ENCODE measurements at regions not wholly inside any gene's neighbourhood (a gene's known extent, or its start where the extent isn't known, plus 50 kb on each side); places are given as distances from the start of the nearest gene placed in this dataset.
A peak's percentile ranks its signal among the peaks of the same experiment; 100 is the strongest.

DNA sequence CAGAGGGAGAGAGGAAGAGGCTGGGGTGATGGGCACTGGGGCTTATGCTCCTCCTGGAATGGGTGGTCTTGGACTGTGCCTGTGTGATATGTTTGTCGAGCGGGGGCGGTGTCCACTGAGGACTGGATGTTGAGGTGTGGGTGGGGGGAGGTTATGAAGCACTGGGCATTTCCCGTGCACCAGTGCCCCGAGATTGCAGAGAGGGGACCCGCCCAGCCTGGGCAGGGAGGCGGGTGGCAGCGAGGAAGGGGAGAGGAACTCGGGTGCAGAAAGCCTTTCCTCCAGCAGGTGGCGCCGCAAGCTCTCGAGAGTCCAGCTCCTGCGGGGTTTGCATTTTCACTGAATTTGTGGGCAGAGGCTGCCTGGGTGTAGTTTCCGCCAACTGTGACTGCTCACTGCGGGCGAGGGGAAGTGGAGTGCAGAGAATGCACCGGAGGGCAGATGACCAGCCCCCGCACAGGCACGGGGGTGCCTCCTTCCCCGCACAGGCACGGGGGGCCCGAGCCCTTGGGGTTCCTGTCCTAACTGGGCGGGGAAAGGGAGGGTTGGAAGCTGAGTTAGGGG lies 190.6 kb downstream of the SEC14L1 start (continued):
- peak; percentile 54; the same call in 1 of the 2 replicates for TF ChIP-seq FOSL2 (CRISPR knock-in tag; IDR thresholded peaks at IDR 0.05)
- TF ChIP-seq ZNF670 (CRISPR knock-in tag; IDR thresholded peaks at IDR 0.05; ENCODE audit: borderline replicate concordance): no peak
- TF ChIP-seq, protein P1, sequence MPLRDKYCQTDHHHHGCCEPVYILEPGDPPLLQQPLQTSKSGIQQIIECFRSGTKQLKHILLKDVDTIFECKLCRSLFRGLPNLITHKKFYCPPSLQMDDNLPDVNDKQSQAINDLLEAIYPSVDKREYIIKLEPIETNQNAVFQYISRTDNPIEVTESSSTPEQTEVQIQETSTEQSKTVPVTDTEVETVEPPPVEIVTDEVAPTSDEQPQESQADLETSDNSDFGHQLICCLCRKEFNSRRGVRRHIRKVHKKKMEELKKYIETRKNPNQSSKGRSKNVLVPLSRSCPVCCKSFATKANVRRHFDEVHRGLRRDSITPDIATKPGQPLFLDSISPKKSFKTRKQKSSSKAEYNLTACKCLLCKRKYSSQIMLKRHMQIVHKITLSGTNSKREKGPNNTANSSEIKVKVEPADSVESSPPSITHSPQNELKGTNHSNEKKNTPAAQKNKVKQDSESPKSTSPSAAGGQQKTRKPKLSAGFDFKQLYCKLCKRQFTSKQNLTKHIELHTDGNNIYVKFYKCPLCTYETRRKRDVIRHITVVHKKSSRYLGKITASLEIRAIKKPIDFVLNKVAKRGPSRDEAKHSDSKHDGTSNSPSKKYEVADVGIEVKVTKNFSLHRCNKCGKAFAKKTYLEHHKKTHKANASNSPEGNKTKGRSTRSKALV (CRISPR knock-in tag; IDR thresholded peaks at IDR 0.05): no peak
- TF ChIP-seq ZNF614 (CRISPR knock-in tag; IDR thresholded peaks at IDR 0.05; ENCODE audit: borderline replicate concordance): 0 out of 2 replicates have a peak, but pooled peaks have one; percentile 37
- TF ChIP-seq ZNF260 (CRISPR knock-in tag; IDR thresholded peaks at IDR 0.05; ENCODE audit: borderline replicate concordance, low read depth): 0 out of 2 replicates have a peak, but pooled peaks have one; percentile 34
- TF ChIP-seq SOX5 (CRISPR knock-in tag; IDR thresholded peaks at IDR 0.05; ENCODE audit: borderline replicate concordance): peak; percentile 45; the same call in 1 of the 2 replicates
- no peak for TF ChIP-seq ZZZ3 (CRISPR knock-in tag; IDR thresholded peaks at IDR 0.05; ENCODE audit: borderline replicate concordance)
- TF ChIP-seq, protein P2, sequence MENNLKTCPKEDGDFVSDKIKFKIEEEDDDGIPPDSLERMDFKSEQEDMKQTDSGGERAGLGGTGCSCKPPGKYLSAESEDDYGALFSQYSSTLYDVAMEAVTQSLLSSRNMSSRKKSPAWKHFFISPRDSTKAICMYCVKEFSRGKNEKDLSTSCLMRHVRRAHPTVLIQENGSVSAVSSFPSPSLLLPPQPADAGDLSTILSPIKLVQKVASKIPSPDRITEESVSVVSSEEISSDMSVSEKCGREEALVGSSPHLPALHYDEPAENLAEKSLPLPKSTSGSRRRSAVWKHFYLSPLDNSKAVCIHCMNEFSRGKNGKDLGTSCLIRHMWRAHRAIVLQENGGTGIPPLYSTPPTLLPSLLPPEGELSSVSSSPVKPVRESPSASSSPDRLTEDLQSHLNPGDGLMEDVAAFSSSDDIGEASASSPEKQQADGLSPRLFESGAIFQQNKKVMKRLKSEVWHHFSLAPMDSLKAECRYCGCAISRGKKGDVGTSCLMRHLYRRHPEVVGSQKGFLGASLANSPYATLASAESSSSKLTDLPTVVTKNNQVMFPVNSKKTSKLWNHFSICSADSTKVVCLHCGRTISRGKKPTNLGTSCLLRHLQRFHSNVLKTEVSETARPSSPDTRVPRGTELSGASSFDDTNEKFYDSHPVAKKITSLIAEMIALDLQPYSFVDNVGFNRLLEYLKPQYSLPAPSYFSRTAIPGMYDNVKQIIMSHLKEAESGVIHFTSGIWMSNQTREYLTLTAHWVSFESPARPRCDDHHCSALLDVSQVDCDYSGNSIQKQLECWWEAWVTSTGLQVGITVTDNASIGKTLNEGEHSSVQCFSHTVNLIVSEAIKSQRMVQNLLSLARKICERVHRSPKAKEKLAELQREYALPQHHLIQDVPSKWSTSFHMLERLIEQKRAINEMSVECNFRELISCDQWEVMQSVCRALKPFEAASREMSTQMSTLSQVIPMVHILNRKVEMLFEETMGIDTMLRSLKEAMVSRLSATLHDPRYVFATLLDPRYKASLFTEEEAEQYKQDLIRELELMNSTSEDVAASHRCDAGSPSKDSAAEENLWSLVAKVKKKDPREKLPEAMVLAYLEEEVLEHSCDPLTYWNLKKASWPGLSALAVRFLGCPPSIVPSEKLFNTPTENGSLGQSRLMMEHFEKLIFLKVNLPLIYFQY (CRISPR knock-in tag; IDR thresholded peaks at IDR 0.05; ENCODE audit: borderline replicate concordance): peak; percentile 51; the same call in 1 of the 2 replicates
- TF ChIP-seq GABPB1 (CRISPR knock-in tag; IDR thresholded peaks at IDR 0.05): peak; percentile 61
- TF ChIP-seq SIN3B (IDR thresholded peaks at IDR 0.05; ENCODE audit: low read length): no peak
- no peak for TF ChIP-seq ZBTB7A (CRISPR knock-in tag; IDR thresholded peaks at IDR 0.05)
- TF ChIP-seq ZSCAN22 (CRISPR knock-in tag; IDR thresholded peaks at IDR 0.05): no peak
- TF ChIP-seq RFX5 (IDR thresholded peaks at IDR 0.05; ENCODE audit: low read depth, low read length): 0 out of 2 replicates have a peak, but pooled peaks have one; percentile 15
- no peak for TF ChIP-seq U2AF2 (IDR thresholded peaks at IDR 0.05; ENCODE audit: low read depth, low read length)
- TF ChIP-seq, protein P3, sequence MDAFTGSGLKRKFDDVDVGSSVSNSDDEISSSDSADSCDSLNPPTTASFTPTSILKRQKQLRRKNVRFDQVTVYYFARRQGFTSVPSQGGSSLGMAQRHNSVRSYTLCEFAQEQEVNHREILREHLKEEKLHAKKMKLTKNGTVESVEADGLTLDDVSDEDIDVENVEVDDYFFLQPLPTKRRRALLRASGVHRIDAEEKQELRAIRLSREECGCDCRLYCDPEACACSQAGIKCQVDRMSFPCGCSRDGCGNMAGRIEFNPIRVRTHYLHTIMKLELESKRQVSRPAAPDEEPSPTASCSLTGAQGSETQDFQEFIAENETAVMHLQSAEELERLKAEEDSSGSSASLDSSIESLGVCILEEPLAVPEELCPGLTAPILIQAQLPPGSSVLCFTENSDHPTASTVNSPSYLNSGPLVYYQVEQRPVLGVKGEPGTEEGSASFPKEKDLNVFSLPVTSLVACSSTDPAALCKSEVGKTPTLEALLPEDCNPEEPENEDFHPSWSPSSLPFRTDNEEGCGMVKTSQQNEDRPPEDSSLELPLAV (CRISPR knock-in tag; conservative IDR thresholded peaks at IDR 0.05; ENCODE audit: low read depth): no peak
- TF ChIP-seq JARID2 (CRISPR knock-in tag; IDR thresholded peaks at IDR 0.05; ENCODE audit: insufficient replicate concordance): peak; percentile 90
- TF ChIP-seq ZNF225 (CRISPR knock-in tag; IDR thresholded peaks at IDR 0.05): peak; percentile 89; the same call in 1 of the 2 replicates
- no peak for TF ChIP-seq ZNF674 (CRISPR knock-in tag; IDR thresholded peaks at IDR 0.05; ENCODE audit: low read depth)
- no peak for TF ChIP-seq ZFP90 (CRISPR knock-in tag; IDR thresholded peaks at IDR 0.05; ENCODE audit: borderline replicate concordance)
- no peak for TF ChIP-seq NFE2L2 (IDR thresholded peaks at IDR 0.05; ENCODE audit: low read length)
- peak; percentile 57; the same call in 1 of the 2 replicates for TF ChIP-seq KLF13 (CRISPR knock-in tag; IDR thresholded peaks at IDR 0.05)
- TF ChIP-seq ZNF441 (CRISPR knock-in tag; IDR thresholded peaks at IDR 0.05; ENCODE audit: borderline replicate concordance): no peak
- no peak for TF ChIP-seq MAF1 (CRISPR knock-in tag; IDR thresholded peaks at IDR 0.05; ENCODE audit: borderline replicate concordance)
- TF ChIP-seq TAF15 (IDR thresholded peaks at IDR 0.05; ENCODE audit: low read depth, low read length, poor library complexity, severe bottlenecking): peak; percentile 43
- no peak for TF ChIP-seq PHF20 (CRISPR knock-in tag; IDR thresholded peaks at IDR 0.05)

Measured in HepG2 (cell line).